Smooth muscle cell (in vitro differentiated cells): ENCODE measurements at regions not wholly inside any gene's neighbourhood (a gene's known extent, or its start where the extent isn't known, plus 50 kb on each side); places are given as distances from the start of the nearest gene placed in this dataset.
"Not testable (repeated sequence)": the region's sequence is repeated elsewhere in the genome, so short reads cannot be mapped to it uniquely, and the experiment has no call there.

Experiments used
- DNase-seq: peaks from one replicate; lab custom pipeline; 2025; ENCODE audit not compliant: unreplicated experiment; lab: John Stamatoyannopoulos, UW
- H2AFZ ChIP-seq: fragments of 200-600 bp; sonication (generic); 2 replicates; pipeline ENCODE4 v1.6.0; 2016; ENCODE audit warnings: antibody characterized with exemption, low read depth, mild to moderate bottlenecking
- H3F3A ChIP-seq: fragments of 200-600 bp; sonication (generic); 2 replicates; pipeline ENCODE4 v1.6.0; 2017; ENCODE audit warnings: antibody characterized with exemption, low read depth
- H3K27ac ChIP-seq: fragments of 200-600 bp; sonication (generic); 2 replicates; pipeline ENCODE4 v1.5.1; 2016; ENCODE audit warnings: low read depth, mild to moderate bottlenecking
- H3K27me3 ChIP-seq: fragments of 200-600 bp; sonication (generic); 2 replicates; pipeline ENCODE4 v1.6.1; 2016; ENCODE audit warnings: low read depth, mild to moderate bottlenecking
- H3K36me3 ChIP-seq: fragments of 200-600 bp; sonication (generic); 2 replicates; pipeline ENCODE4 v1.5.1; 2016; ENCODE audit warnings: low read depth
- H3K4me1 ChIP-seq: fragments of 200-600 bp; sonication (generic); 2 replicates; pipeline ENCODE4 v1.5.1; 2016; ENCODE audit warnings: low read depth
- H3K4me2 ChIP-seq: fragments of 200-600 bp; sonication (generic); 2 replicates; pipeline ENCODE4 v1.6.0; 2016; ENCODE audit warnings: mild to moderate bottlenecking
- H3K4me3 ChIP-seq: fragments of 200-600 bp; sonication (generic); 2 replicates; pipeline ENCODE4 v1.5.1; 2016; ENCODE audit warnings: mild to moderate bottlenecking
- H3K79me2 ChIP-seq: fragments of 200-600 bp; sonication (generic); 2 replicates; pipeline ENCODE4 v1.6.0; 2016; ENCODE audit warnings: low read depth, mild to moderate bottlenecking
- H3K9ac ChIP-seq: fragments of 200-600 bp; sonication (generic); 2 replicates; pipeline ENCODE4 v1.6.0; 2016; ENCODE audit warnings: low read depth
- H3K9me3 ChIP-seq: fragments of 200-600 bp; sonication (generic); replicated peaks from 2 replicates; pipeline ENCODE4 v1.5.1; 2016; ENCODE audit warnings: low read depth
- H4K20me1 ChIP-seq: fragments of 200-600 bp; sonication (generic); 2 replicates; pipeline ENCODE4 v1.6.0; 2016; ENCODE audit warnings: low read depth
- CTCF ChIP-seq: fragments of 200-600 bp; sonication (generic); IDR thresholded peaks from 2 replicates; pipeline ENCODE4 v1.5.1; 2017; ENCODE audit warnings: borderline replicate concordance, mild to moderate bottlenecking, antibody characterized with exemption; ENCODE audit not compliant: insufficient read depth, poor library complexity, severe bottlenecking
- WGBS: methylation state at CpG from one replicate; pipeline ENCODE4 v1.1.7; 2016; ENCODE audit warnings: low lambda C conversion rate; 5-methylcytosine and 5-hydroxymethylcytosine counted together

DNA sequence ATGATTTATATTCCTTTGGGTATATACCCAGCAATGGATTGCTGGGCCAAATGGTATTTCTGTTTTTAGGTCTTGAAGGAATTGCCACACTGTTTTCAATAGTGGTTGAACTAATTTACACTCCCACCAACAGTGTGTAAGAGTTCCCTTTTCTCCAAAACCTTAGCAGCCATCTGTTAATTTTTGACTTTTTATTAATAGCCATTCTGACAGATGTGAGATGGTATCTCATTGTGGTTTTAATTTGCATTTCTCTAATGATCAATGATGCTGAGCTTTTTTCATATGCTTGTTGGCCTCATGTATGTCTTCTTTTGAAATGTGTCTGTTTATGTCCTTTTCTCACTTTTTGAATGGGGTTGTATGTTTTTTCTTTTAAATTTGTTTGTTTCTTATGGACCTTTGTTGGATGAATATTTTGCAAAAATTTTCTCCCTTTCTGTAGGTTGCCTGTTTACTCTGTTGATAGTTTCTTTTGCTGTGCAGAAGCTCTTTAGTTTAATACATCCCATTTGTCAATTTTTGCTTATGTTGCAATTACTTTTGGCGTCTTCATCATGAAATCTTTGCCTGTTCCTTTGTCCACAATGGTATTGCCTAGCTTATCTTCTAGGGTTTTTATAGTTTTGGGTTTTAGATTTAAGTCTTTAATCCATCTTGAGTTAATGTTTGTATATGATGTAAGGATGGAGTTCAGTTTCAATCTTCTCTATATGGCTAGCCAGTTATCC, 119.7 kb upstream of the XIRP2 start:
- 39% methylated on average over 1 of the region's 1 CpG for WGBS

GRCh38 chr2:166766769-166767322, 121.4 kb upstream of the XIRP2 start:
- H3K9ac ChIP-seq, H4K20me1 ChIP-seq, H3F3A ChIP-seq, H3K79me2 ChIP-seq, H2AFZ ChIP-seq, H3K36me3 ChIP-seq, H3K4me3 ChIP-seq, H3K27ac ChIP-seq, H3K4me1 ChIP-seq, H3K9me3 ChIP-seq, H3K27me3 ChIP-seq, DNase-seq, H3K4me2 ChIP-seq: not testable (repeated sequence)
- 87% methylated on average over 13 of the region's 13 CpGs for whole genome bisulfite sequencing

More for the DNA sequence above, 119.7 kb upstream of the XIRP2 start:
- no peaks in the 10 kb centered on the region for H3K4me1 ChIP-seq
- no peak for TF ChIP-seq CTCF
- no peaks in the 10 kb centered on the region for H3K36me3 ChIP-seq
- no peaks in the 10 kb centered on the region for H3K9me3 ChIP-seq
- H3F3A ChIP-seq, result no peaks in the 10 kb centered on the region
- no peak overlapping the region for H3K4me3 ChIP-seq
- no peak overlapping the region for H2AFZ ChIP-seq
- no peak overlapping the region for H3K4me2 ChIP-seq
- no peak overlapping the region for H3K27ac ChIP-seq
- DNase-seq, result no peak
- H3K27me3 ChIP-seq, result no peaks in the 10 kb centered on the region
- no peaks in the 10 kb centered on the region for H4K20me1 ChIP-seq
- no peaks in the 10 kb centered on the region for H3K79me2 ChIP-seq
- H3K9ac ChIP-seq, result no peak overlapping the region

- Histone ChIP-seq H3K9ac (no peak overlapping the region), H4K20me1 (no peaks in the 10 kb centered on the region), H3K4me2 (no peak overlapping the region), H3F3A (no peaks in the 10 kb centered on the region), H3K79me2 (no peaks in the 10 kb centered on the region), H3K9me3 (no peaks in the 10 kb centered on the region), H3K27me3 (no peaks in the 10 kb centered on the region), H3K27ac (no peak overlapping the region), H3K4me1 (no peaks in the 10 kb centered on the region), H3K36me3 (no peaks in the 10 kb centered on the region), H2AFZ (no peak overlapping the region), H3K4me3 (no peak overlapping the region)
- WGBS, result 79% methylated on average over 6 of the region's 6 CpGs
- no peak for TF ChIP-seq CTCF
- DNase-seq, result no peak
Observed at GRCh38 chr2:166766220-166766619, 122.1 kb upstream of the XIRP2 start.

DNA sequence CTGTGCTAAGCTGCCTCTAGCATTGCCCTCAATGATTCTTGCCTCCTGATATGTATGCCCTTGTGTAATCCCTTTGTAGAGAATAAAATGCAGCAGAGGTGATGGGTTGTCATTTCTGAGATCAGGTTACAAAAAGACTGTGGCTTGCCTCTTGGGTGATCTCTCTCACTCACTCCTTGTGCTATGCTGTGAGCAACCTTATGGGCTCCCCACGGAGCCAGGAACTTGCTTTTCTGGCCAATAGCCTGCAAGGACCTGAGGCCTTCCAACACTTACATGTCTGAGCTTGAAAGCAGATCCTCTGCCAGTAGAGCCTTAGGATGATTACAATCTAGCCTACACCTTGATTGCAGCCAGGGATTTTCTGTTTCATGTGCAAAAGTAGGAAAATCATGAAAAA, 123.1 kb upstream of the XIRP2 start:
- 50% methylated on average over 1 of the region's 1 CpG for WGBS
- H3K27me3 ChIP-seq, result no peaks in the 10 kb centered on the region
- H3K9ac ChIP-seq, result no peak overlapping the region
- no peak overlapping the region for H3K4me3 ChIP-seq
- H3K79me2 ChIP-seq, result no peaks in the 10 kb centered on the region
- H3K9me3 ChIP-seq, result no peaks in the 10 kb centered on the region
- H3K36me3 ChIP-seq, result no peaks in the 10 kb centered on the region
- H3K4me1 ChIP-seq, result no peaks in the 10 kb centered on the region
- H3F3A ChIP-seq, result no peaks in the 10 kb centered on the region
- no peaks in the 10 kb centered on the region for H4K20me1 ChIP-seq
- H3K4me2 ChIP-seq, result no peak overlapping the region
- no peak overlapping the region for H3K27ac ChIP-seq
- no peak for TF ChIP-seq CTCF
- H2AFZ ChIP-seq, result no peak overlapping the region
- no peak for DNase-seq
